HG03457 (cell line): ENCODE measurements at regions not wholly inside any gene's neighbourhood (a gene's known extent, or its start where the extent isn't known, plus 50 kb on each side); places are given as distances from the start of the nearest gene placed in this dataset.
"Not testable (repeated sequence)": the region's sequence is repeated elsewhere in the genome, so short reads cannot be mapped to it uniquely, and the experiment has no call there.

Source experiments
- ATAC-seq: cut with Tn5 transposase; IDR thresholded peaks from one replicate; pipeline ENCODE4 v1.9.1; 2021; ENCODE audit warnings: moderate number of reproducible peaks; ENCODE audit not compliant: unreplicated experiment

DNA sequence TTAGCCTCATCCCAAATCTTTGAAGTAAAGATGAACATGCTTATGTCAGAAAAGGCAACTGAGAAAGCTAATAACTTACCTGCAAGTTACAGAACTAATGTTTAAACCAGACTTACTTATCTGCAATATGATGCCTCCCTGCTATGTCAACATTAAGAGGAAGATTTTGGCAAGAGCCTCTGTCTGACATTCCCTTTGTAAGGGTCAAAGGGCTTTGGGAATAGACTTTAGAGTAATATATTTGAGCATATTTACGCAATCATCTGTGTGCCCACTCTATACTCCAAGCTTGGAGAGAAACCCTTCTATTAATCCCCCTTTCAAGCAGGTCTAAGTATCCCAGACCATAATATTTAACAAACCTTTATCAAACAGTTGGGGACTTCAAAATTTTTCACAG is 389.4 kb downstream of the NPIPA8 start:
- ATAC-seq, result no peak

DNA sequence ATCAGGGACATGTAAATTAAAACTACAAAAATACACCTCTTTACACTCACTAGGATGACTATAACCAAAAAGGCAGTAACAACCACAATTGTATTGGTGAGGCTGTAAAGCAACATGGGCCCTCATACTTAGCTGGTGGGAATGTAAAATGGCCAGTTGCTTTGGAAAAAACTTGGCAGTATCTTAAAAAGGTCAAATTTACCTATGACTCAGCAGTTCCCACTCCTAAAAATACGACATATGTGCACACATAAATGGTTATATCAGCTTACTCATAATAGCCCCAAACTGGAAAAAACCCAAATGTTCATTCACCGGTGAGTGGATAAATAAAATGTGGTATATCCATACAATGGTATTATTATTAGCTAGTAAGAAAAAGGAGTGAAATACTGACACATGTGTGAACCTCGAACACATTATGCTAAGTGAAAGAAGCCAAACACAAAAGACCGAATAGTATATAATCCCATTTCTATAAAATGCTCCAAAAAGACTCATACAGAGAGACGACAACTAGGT is 391.4 kb downstream of the NPIPA8 start:
- no peak for ATAC-seq

- no peak for ATAC-seq
These were observed 392.2 kb downstream of the NPIPA8 start for GRCh38 chr16:17944345-17944744.

DNA sequence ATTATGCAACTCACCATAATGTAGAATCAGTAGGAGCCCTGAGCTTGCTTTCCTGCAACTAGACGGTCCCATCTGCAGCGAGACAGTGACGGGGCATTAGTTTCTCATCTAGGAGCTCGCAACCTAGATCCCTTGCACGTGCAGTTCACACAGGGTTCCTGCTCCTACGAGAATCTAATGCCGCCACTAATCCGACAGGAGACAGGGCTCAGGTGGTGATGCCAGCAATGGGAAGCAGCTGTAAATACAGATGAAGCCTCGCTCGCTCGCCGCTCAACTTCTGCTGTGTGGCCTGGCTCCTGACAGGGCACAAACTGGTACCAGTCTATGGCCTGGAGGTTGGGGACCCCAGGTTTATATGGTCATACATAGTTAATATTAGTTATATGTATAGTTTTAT is 394.5 kb downstream of the NPIPA8 start:
- no peak for ATAC-seq

DNA sequence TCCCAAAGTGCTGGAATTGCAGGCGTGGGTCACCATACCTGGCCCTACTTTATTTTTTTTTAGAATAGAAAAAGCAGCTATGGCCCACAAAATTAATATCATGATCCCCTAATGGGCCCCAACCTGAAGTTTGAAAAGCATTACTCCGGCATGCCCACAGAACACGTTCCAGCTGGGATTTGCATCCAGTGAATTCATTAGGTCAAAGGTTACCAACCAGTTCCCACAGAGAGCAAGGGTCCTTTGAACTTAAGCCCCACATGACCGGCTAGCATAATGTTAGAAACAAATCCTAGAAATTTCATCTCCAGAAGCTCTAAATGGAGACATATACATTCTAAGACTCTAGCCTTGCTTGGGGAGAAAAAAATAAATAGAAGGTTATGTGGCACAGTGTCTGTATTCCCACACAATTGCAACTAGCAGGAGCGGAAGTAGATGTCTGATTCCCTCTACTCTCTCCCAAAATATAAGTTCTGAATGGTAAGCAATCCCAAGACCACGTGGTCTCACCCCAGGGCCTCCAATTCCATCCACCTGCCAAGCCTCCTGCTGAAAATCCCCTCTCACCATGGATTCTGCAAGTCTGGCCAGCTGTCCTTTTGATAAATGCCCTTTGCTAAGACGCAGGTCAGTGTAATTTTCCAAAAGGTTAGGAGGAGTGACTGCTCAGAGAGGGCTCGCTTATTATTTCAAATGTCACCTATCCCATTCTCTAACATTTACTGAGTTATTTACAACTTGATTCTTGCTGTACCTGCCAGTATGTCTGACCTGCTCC is 395.8 kb downstream of the NPIPA8 start:
- ATAC-seq, result no peak

- ATAC-seq, result no peak
These were observed 396.8 kb downstream of the NPIPA8 start for GRCh38 chr16:17939723-17940122.

DNA sequence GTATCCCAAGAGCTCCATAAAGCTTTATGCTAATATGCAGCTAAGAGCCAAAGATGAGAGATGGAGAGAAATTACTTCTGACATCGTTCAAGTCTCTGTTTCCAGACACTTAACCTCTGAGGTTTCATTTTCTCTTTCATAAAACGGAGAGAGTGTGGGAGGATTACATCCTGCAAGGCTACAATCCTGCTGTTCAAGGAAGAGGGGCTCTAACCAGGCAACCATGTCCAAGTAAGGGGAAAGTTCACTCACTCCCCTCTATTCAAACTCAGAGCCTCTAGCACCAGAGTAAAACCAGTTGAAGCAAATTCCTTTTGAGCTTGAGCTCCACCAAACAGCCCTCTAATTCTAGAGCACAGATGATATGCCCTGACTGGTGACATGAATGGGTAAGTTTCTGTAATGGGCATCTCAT is 397.4 kb downstream of the NPIPA8 start:
- ATAC-seq, result no peak

- no peak for ATAC-seq
These were observed 398.0 kb downstream of the NPIPA8 start for GRCh38 chr16:17938546-17938945.

GRCh38 chr16:17936766-17937402 is 399.7 kb downstream of the NPIPA8 start:
- ATAC-seq, result no peak

GRCh38 chr16:17930280-17930679 is 406.3 kb downstream of the NPIPA8 start:
- no peak for ATAC-seq

- no peak for ATAC-seq
These were observed 409.6 kb downstream of the NPIPA8 start for GRCh38 chr16:17926866-17927399.

- ATAC-seq, result no peak
These were observed 410.1 kb downstream of the NPIPA8 start for GRCh38 chr16:17926461-17926860.

DNA sequence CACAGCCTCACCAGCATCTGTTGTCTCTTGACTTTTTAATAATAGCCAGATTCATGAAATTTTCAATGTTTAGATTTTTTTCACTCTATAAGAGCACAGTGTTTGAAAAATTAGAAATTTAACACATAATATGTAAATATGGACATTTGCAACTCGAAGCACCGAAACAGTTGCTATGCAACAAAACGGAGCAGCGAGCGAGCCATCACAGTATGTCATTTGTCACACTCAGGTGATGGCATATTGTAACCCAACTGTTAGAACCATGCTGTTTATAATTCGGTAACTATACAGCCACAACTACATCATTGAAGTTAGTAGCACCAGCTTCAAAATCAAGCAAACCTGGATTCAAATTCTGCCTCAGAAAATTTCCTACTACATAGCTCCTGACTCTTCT is 410.8 kb downstream of the NPIPA8 start:
- no peak for ATAC-seq

DNA sequence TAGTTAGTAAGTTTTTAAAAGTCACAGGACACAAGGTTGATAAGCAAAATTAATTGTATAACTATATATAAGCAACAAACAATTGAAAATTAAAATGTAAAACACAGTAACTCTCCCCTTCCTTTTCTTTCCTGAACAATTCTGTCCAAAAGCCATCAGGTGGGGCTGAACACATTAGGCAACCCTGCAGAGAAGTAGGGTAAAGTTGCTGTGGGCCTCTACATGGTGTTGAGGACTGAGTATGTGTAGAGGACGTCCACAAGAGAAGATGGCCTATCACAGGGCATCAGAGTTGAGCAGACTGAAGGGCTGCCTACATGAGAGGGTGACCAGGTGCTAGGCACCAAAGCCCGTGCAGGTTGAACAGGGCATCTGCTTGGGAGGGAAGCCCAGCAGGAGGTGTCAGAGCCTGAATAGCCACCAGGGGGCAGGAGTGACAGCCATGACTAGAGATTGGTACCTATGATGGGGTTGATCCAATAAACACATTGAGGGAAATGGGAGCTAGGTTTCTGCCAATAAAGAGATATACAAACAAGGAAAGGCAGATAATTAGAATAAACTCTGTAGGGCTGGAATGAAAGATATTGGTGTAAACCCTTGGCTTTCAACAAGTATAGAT is 415.1 kb downstream of the NPIPA8 start:
- no peak for ATAC-seq

GRCh38 chr16:17917316-17918019 is 419.1 kb downstream of the NPIPA8 start:
- ATAC-seq, result no peak

DNA sequence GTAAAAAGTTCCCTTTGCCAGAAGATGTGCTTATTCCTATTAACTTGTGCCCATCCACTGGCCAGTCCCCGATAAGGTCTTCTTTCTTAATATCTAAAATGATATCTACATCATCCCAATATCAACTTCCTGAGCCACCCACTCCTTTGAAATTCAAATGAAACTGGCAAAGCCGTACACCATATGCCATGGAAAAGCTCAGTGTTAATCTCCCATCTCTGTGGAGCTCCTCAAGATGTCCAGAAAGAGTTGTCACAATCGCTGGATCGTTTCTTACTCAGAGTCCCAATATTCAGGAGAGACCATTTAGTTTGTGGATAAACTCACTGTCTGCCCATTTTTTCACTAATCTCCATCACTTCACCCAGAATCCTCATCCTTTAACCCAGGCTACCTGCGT is 420.7 kb downstream of the NPIPA8 start:
- no peak for ATAC-seq

- no peak for ATAC-seq
These were observed 422.4 kb downstream of the NPIPA8 start for GRCh38 chr16:17914168-17914567.

DNA sequence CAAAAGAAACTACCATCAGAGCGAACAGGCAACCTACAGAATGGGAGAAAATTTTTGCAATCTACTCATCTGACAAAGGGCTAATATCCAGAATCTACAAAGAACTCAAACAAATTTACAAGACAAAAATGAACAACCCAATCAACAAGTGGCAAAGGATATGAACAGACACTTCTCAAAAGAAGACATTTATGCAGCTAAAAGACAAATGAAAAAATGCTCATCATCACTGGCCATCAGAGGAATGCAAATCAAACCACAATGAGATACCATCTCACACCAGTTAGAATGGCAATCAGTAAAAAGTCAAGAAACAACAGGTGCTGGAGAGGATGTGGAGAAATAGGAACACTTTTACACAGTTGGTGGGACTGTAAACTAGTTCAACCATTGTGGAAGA is 425.0 kb downstream of the NPIPA8 start:
- ATAC-seq, result not testable (repeated sequence)

DNA sequence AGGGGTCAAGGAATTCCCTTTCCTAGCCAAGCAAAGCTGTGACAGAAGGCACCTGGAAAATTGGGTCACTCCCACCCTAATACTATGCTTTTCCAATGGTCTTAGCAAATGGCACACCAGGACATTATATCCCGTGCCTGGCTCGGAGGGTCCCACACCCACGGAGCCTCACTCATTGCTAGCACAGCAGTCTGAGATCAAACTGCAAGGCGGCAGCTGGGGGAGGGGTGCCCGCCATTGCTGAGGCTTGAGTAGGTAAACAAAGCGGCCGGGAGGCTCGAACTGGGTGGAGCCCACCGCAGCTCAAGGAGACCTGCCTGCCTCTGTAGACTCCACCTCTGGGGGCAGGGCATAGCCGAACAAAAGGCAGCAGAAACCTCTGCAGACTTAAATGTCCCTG is 429.9 kb downstream of the NPIPA8 start:
- ATAC-seq, result not testable (repeated sequence)

GRCh38 chr16:17901309-17901708 is 430.5 kb upstream of the XYLT1 start:
- no peak for ATAC-seq

- ATAC-seq, result no peak
These were observed 428.4 kb upstream of the XYLT1 start for GRCh38 chr16:17899141-17899540.
